K562 (cell line): ENCODE measurements at regions not wholly inside any gene's neighbourhood (a gene's known extent, or its start where the extent isn't known, plus 50 kb on each side); places are given as distances from the start of the nearest gene placed in this dataset.

ENCODE experiments used
- BCOR ChIP-seq: fragments of 450-650 bp; IDR thresholded peaks from 2 replicates; pipeline ENCODE4 v1.6.1; 2016
- DACH1 ChIP-seq: fragments of 450-650 bp; IDR thresholded peaks from 2 replicates; pipeline ENCODE4 v1.6.1; 2018; ENCODE audit not compliant: partially characterized antibody
- MBD2 ChIP-seq: sonication (generic); IDR thresholded peaks from 2 replicates; pipeline ENCODE4 v1.6.1; 2016; ENCODE audit warnings: low read depth, borderline replicate concordance
- PCBP2 ChIP-seq: fragments of 200-400 bp; formaldehyde crosslinking; IDR thresholded peaks from 2 replicates; pipeline ENCODE4 v1.6.1; 2018; ENCODE audit warnings: low read length, low read depth, mild to moderate bottlenecking, moderate library complexity; ENCODE audit not compliant: poor library complexity, severe bottlenecking
- SMC3 ChIP-seq: conservative IDR thresholded peaks from 2 replicates; pipeline ENCODE4 v1.6.1; 2011; ENCODE audit warnings: low read depth, low read length, improper control_type of control experiment; ENCODE audit not compliant: insufficient read depth
- ZBTB17 ChIP-seq: fragments of 450-650 bp; formaldehyde crosslinking; IDR thresholded peaks from 2 replicates; pipeline ENCODE4 v1.4.0; 2020; ENCODE audit warnings: mild to moderate bottlenecking
- ZBTB34 ChIP-seq: fragments of 250-450 bp; sonication (Bioruptor Pico); IDR thresholded peaks from 2 replicates; pipeline ENCODE4 v1.8.0; 2021; ENCODE audit warnings: mild to moderate bottlenecking, moderate library complexity
- ZNF518B ChIP-seq: fragments of 250-450 bp; sonication (Bioruptor Pico); IDR thresholded peaks from 2 replicates; pipeline ENCODE4 v1.5.0; 2021; ENCODE audit warnings: mild to moderate bottlenecking, moderate library complexity

- TF ChIP-seq ZBTB34 (CRISPR knock-in tag), result no peak
- TF ChIP-seq ZNF518B, result no peak
- no peak for TF ChIP-seq BCOR
- TF ChIP-seq DACH1, result no peak
- TF ChIP-seq SMC3, result no peak
- no peak for TF ChIP-seq ZBTB17 (CRISPR knock-in tag)
- TF ChIP-seq PCBP2, result no peak
- no peak for TF ChIP-seq MBD2
Observed at GRCh38 chr10:43864656-43865055, 216.0 kb upstream of the ZNF32 start (continued).
